ENCODE measurements at regions not wholly inside any gene's neighbourhood (a gene's known extent, or its start where the extent isn't known, plus 50 kb on each side); places are given as distances from the start of the nearest gene placed in this dataset.
A peak's percentile ranks its signal among the peaks of the same experiment; 100 is the strongest.

- no peak for TF ChIP-seq CTCF (IDR thresholded peaks at IDR 0.05; ENCODE audit: unreplicated experiment)
- CTCF ChIA-PET, result interaction anchor here (1.0 kb wide), 1 partner anchor 317 kb away, joined by 4 read pairs; no protein-coding TSS in a partner anchor
- H3K27me3 Mint-ChIP-seq (ENCODE audit: insufficient read depth, unreplicated experiment), result no peaks in the 10 kb centered on the region
- H3K36me3 Mint-ChIP-seq (ENCODE audit: insufficient read depth, unreplicated experiment), result peaks cover 5% of the 10 kb centered on the region
- BruUV-seq (replicated peaks), result no TSS peak
- peaks cover 28% of the 10 kb centered on the region for H3K4me1 Mint-ChIP-seq (ENCODE audit: insufficient read depth, unreplicated experiment)
- peak overlapping the region; percentile 27 for H3K27ac Mint-ChIP-seq (ENCODE audit: low read depth, unreplicated experiment)
- H3K4me3 Mint-ChIP-seq (ENCODE audit: unreplicated experiment), result no peak overlapping the region
- no peaks in the 10 kb centered on the region for H3K9me3 Mint-ChIP-seq (ENCODE audit: unreplicated experiment)
- intact Hi-C loops (cut with micrococcal nuclease), result no loop called here
- POLR2A ChIA-PET, result no interaction called here
- no peak for DNase-seq (ENCODE audit: unreplicated experiment)
Observed at GRCh38 chr6:74731931-74732330, 473.9 kb downstream of the COL12A1 start.

- no peaks in the 10 kb centered on the region for H3K9me3 Mint-ChIP-seq (ENCODE audit: unreplicated experiment)
- POLR2A ChIA-PET, result no interaction called here
Observed at GRCh38 chr6:74731204-74731603, 474.6 kb downstream of the COL12A1 start.

GRCh38 chr6:74720923-74721322, 484.9 kb downstream of the COL12A1 start:
- Mint-ChIP-seq H3K4me3 (ENCODE audit: unreplicated experiment) (no peak overlapping the region), H3K27me3 (ENCODE audit: insufficient read depth, unreplicated experiment) (no peaks in the 10 kb centered on the region), H3K27ac (ENCODE audit: low read depth, unreplicated experiment) (no peak overlapping the region), H3K4me1 (ENCODE audit: insufficient read depth, unreplicated experiment) (peaks cover 1% of the 10 kb centered on the region), H3K9me3 (ENCODE audit: unreplicated experiment) (peaks cover 8% of the 10 kb centered on the region), H3K36me3 (ENCODE audit: insufficient read depth, unreplicated experiment) (no peaks in the 10 kb centered on the region)
- ChIA-PET CTCF (interaction anchor here (0.6 to 0.7 kb wide), 3 partner anchors 28 to 145 kb away, joined by 3 read pairs; no protein-coding TSS in a partner anchor), POLR2A (interaction anchor here (1.1 kb wide), 1 partner anchor 29 kb away, joined by 3 read pairs; no protein-coding TSS in a partner anchor)
- no TSS peak for BruUV-seq (replicated peaks)
- intact Hi-C loops (cut with micrococcal nuclease), result no loop called here
- no peak for DNase-seq (ENCODE audit: unreplicated experiment)
- TF ChIP-seq CTCF (IDR thresholded peaks at IDR 0.05; ENCODE audit: unreplicated experiment), result no peak

More at GRCh38 chr6:74731204-74731603, 474.6 kb downstream of the COL12A1 start:
- peak; percentile 38 for DNase-seq (ENCODE audit: unreplicated experiment)
- CTCF ChIA-PET, result interaction anchor here (1.0 kb wide), 1 partner anchor 317 kb away, joined by 4 read pairs; no protein-coding TSS in a partner anchor
- intact Hi-C loops (cut with micrococcal nuclease), result no loop called here
- Mint-ChIP-seq H3K36me3 (ENCODE audit: insufficient read depth, unreplicated experiment) (peaks cover 5% of the 10 kb centered on the region), H3K4me1 (ENCODE audit: insufficient read depth, unreplicated experiment) (peaks cover 27% of the 10 kb centered on the region), H3K27me3 (ENCODE audit: insufficient read depth, unreplicated experiment) (no peaks in the 10 kb centered on the region), H3K4me3 (ENCODE audit: unreplicated experiment) (no peak overlapping the region), H3K27ac (ENCODE audit: low read depth, unreplicated experiment) (peak overlapping the region; percentile 27)
- no TSS peak for BruUV-seq (replicated peaks)
- no peak for TF ChIP-seq CTCF (IDR thresholded peaks at IDR 0.05; ENCODE audit: unreplicated experiment)

- no TSS peak for BruUV-seq (replicated peaks)
- intact Hi-C loops (cut with micrococcal nuclease), result no loop called here
- Mint-ChIP-seq H3K4me3 (ENCODE audit: unreplicated experiment) (no peak overlapping the region), H3K9me3 (ENCODE audit: unreplicated experiment) (no peaks in the 10 kb centered on the region), H3K27ac (ENCODE audit: low read depth, unreplicated experiment) (no peak overlapping the region), H3K27me3 (ENCODE audit: insufficient read depth, unreplicated experiment) (no peaks in the 10 kb centered on the region), H3K36me3 (ENCODE audit: insufficient read depth, unreplicated experiment) (no peaks in the 10 kb centered on the region), H3K4me1 (ENCODE audit: insufficient read depth, unreplicated experiment) (peaks cover 20% of the 10 kb centered on the region)
- ChIA-PET POLR2A (no interaction called here), CTCF (no interaction called here)
- no peak for DNase-seq (ENCODE audit: unreplicated experiment)
- no peak for TF ChIP-seq CTCF (IDR thresholded peaks at IDR 0.05; ENCODE audit: unreplicated experiment)
Observed at GRCh38 chr6:74717591-74717990, 488.3 kb downstream of the COL12A1 start.
